ENCODE measurements at regions not wholly inside any gene's neighbourhood (a gene's known extent, or its start where the extent isn't known, plus 50 kb on each side); places are given as distances from the start of the nearest gene placed in this dataset.
A peak's percentile ranks its signal among the peaks of the same experiment; 100 is the strongest.

GRCh38 chr22:48182846-48183805 is 1420.7 kb downstream of the TBC1D22A start:
- Histone ChIP-seq H3K4me1 (replicated peaks in 1 of 2) (no peaks in the 10 kb centered on the region), H3K27ac (no peak overlapping the region), H3K4me3 (no peak overlapping the region), H3K27me3 (no peaks in the 10 kb centered on the region), H3K36me3 (replicated peaks in 1 of 2) (no peaks in the 10 kb centered on the region), H3K9me3 (replicated peaks in 1 of 3) (no peaks in the 10 kb centered on the region)
- peak in 1 of 7 donors; percentile 31 for DNase-seq
- intact Hi-C loops (cut with DNase I), result no loop called here
- no peak for TF ChIP-seq POLR2A (IDR thresholded peaks at IDR 0.05)
- TF ChIP-seq, protein P1, sequence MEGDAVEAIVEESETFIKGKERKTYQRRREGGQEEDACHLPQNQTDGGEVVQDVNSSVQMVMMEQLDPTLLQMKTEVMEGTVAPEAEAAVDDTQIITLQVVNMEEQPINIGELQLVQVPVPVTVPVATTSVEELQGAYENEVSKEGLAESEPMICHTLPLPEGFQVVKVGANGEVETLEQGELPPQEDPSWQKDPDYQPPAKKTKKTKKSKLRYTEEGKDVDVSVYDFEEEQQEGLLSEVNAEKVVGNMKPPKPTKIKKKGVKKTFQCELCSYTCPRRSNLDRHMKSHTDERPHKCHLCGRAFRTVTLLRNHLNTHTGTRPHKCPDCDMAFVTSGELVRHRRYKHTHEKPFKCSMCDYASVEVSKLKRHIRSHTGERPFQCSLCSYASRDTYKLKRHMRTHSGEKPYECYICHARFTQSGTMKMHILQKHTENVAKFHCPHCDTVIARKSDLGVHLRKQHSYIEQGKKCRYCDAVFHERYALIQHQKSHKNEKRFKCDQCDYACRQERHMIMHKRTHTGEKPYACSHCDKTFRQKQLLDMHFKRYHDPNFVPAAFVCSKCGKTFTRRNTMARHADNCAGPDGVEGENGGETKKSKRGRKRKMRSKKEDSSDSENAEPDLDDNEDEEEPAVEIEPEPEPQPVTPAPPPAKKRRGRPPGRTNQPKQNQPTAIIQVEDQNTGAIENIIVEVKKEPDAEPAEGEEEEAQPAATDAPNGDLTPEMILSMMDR (IDR thresholded peaks at IDR 0.05), result no peak
- 82 to 89% (median 87%) methylated on average over 15 to 25 of the region's 25 CpGs for WGBS, 4 donors

GRCh38 chr22:48182031-48182430 is 1419.6 kb downstream of the TBC1D22A start:
- WGBS, 4 donors, result 72 to 95% (median 86%) methylated on average over 4 to 5 of the region's 5 CpGs
- TF ChIP-seq, protein P1 (IDR thresholded peaks at IDR 0.05), result no peak
- DNase-seq, result peak in 1 of 7 donors; percentile 23

GRCh38 chr22:48181263-48181955 is 1419.0 kb downstream of the TBC1D22A start:
- H3K4me3 ChIP-seq, result no peak overlapping the region
- no peak for TF ChIP-seq POLR2A (IDR thresholded peaks at IDR 0.05)
- TF ChIP-seq, protein P1 (IDR thresholded peaks at IDR 0.05), result no peak
- DNase-seq, result peak in 1 of 7 donors; percentile 5
- 79 to 87% (median 86%) methylated on average over 18 of the region's 18 CpGs for WGBS, 4 donors
- intact Hi-C loops (cut with DNase I), result no loop called here
- H3K27ac ChIP-seq, result no peak overlapping the region
- no peaks in the 10 kb centered on the region for H3K4me1 ChIP-seq (replicated peaks in 1 of 2)
- no peaks in the 10 kb centered on the region for H3K9me3 ChIP-seq (replicated peaks in 1 of 3)
- H3K36me3 ChIP-seq (replicated peaks in 1 of 2), result no peaks in the 10 kb centered on the region
- H3K27me3 ChIP-seq, result no peaks in the 10 kb centered on the region

More at GRCh38 chr22:48182031-48182430, 1419.6 kb downstream of the TBC1D22A start:
- H3K36me3 ChIP-seq (replicated peaks in 1 of 2), result no peaks in the 10 kb centered on the region
- intact Hi-C loops (cut with DNase I), result no loop called here
- H3K9me3 ChIP-seq (replicated peaks in 1 of 3), result no peaks in the 10 kb centered on the region
- H3K27me3 ChIP-seq, result no peaks in the 10 kb centered on the region
- no peak overlapping the region for H3K4me3 ChIP-seq
- H3K4me1 ChIP-seq (replicated peaks in 1 of 2), result no peaks in the 10 kb centered on the region
- no peak overlapping the region for H3K27ac ChIP-seq

GRCh38 chr22:48180631-48181030 is 1418.2 kb downstream of the TBC1D22A start:
- no peaks in the 10 kb centered on the region for H3K9me3 ChIP-seq (replicated peaks in 1 of 3)
- DNase-seq, result peak in 1 of 7 donors; percentile 15
- no peak for TF ChIP-seq POLR2A (IDR thresholded peaks at IDR 0.05)
- TF ChIP-seq, protein P1 (IDR thresholded peaks at IDR 0.05), result no peak
- intact Hi-C loops (cut with DNase I), result no loop called here
- no peaks in the 10 kb centered on the region for H3K27me3 ChIP-seq
- no peak overlapping the region for H3K4me3 ChIP-seq
- no peak overlapping the region for H3K27ac ChIP-seq
- no peaks in the 10 kb centered on the region for H3K4me1 ChIP-seq (replicated peaks in 1 of 2)
- WGBS, 4 donors, result 77 to 87% (median 83%) methylated on average over 3 to 4 of the region's 4 CpGs; no CpG with 5 or more reads in 1 of the 4 donors
- no peaks in the 10 kb centered on the region for H3K36me3 ChIP-seq (replicated peaks in 1 of 2)

All from adrenal gland (tissue), 9 donors.